H9 (cell line): ENCODE measurements at regions not wholly inside any gene's neighbourhood (a gene's known extent, or its start where the extent isn't known, plus 50 kb on each side); places are given as distances from the start of the nearest gene placed in this dataset.

ENCODE experiments used
- DNase-seq: peaks from one replicate; pipeline ENCODE4 v3.0.0-alpha.2; 2017
- H2AFZ ChIP-seq: one replicate; pipeline ENCODE4 v1.6.1; 2013; ENCODE audit warnings: mild to moderate bottlenecking, low read length, control low read depth, moderate library complexity
- H2AK5ac ChIP-seq: 2 replicates; pipeline ENCODE4 v1.6.1; 2013; ENCODE audit warnings: low read length, control low read depth, mixed read lengths; ENCODE audit not compliant: insufficient read length
- H2BK120ac ChIP-seq: one replicate; pipeline ENCODE4 v1.6.1; 2013; ENCODE audit warnings: low read depth, mild to moderate bottlenecking, low read length, control low read depth, inconsistent platforms; ENCODE audit not compliant: poor library complexity, severe bottlenecking
- H2BK12ac ChIP-seq: 2 replicates; pipeline ENCODE4 v1.6.1; 2013; ENCODE audit warnings: low read length, control low read depth, mixed read lengths, low read depth; ENCODE audit not compliant: insufficient read length
- H2BK15ac ChIP-seq: 2 replicates; pipeline ENCODE4 v1.6.1; 2013; ENCODE audit warnings: low read depth, low read length, control low read depth
- H2BK20ac ChIP-seq: one replicate; pipeline ENCODE4 v1.6.1; 2013; ENCODE audit warnings: low read depth, mild to moderate bottlenecking, low read length, control low read depth, inconsistent platforms; ENCODE audit not compliant: poor library complexity, severe bottlenecking
- H2BK5ac ChIP-seq: 2 replicates; pipeline ENCODE4 v1.6.1; 2013; ENCODE audit warnings: low read length, control low read depth, mixed read lengths; ENCODE audit not compliant: insufficient read length
- H3K14ac ChIP-seq: 2 replicates; pipeline ENCODE4 v1.6.1; 2013; ENCODE audit warnings: low read length, control low read depth; ENCODE audit not compliant: insufficient read depth
- H3K18ac ChIP-seq: 2 replicates; pipeline ENCODE4 v1.6.1; 2013; ENCODE audit warnings: low read depth, mild to moderate bottlenecking, mixed read lengths, low read length, control low read depth; ENCODE audit not compliant: insufficient read length
- H3K23ac ChIP-seq: 2 replicates; pipeline ENCODE4 v1.6.1; 2013; ENCODE audit warnings: low read length, control low read depth, mixed read lengths, low read depth; ENCODE audit not compliant: insufficient read length
- H3K23me2 ChIP-seq: 2 replicates; pipeline ENCODE4 v1.6.1; 2013; ENCODE audit warnings: low read depth, mild to moderate bottlenecking, mixed read lengths, low read length, control low read depth; ENCODE audit not compliant: insufficient read length, poor library complexity, severe bottlenecking
- H3K27ac ChIP-seq: 2 replicates; pipeline ENCODE4 v1.5.1; 2013; ENCODE audit warnings: low read length, control low read depth, mixed read lengths, low read depth; ENCODE audit not compliant: insufficient read length
- H3K27me3 ChIP-seq: 2 replicates; pipeline ENCODE4 v1.6.1; 2013; ENCODE audit warnings: low read length, control low read depth, inconsistent platforms; ENCODE audit not compliant: insufficient read depth
- H3K4ac ChIP-seq: 2 replicates; pipeline ENCODE4 v1.6.1; 2013; ENCODE audit warnings: low read depth, mild to moderate bottlenecking, control low read depth, inconsistent platforms, low read length, moderate library complexity
- H3K4me1 ChIP-seq: 2 replicates; pipeline ENCODE4 v1.6.1; 2013; ENCODE audit warnings: low read length, control low read depth, inconsistent platforms; ENCODE audit not compliant: insufficient read depth
- H3K4me2 ChIP-seq: 2 replicates; pipeline ENCODE4 v1.6.1; 2013; ENCODE audit warnings: low read length, control low read depth, mixed read lengths; ENCODE audit not compliant: insufficient read length, insufficient read depth
- H3K56ac ChIP-seq: 2 replicates; pipeline ENCODE4 v1.6.1; 2013; ENCODE audit warnings: low read depth, mild to moderate bottlenecking, mixed read lengths, low read length, control low read depth; ENCODE audit not compliant: insufficient read length
- H3K79me1 ChIP-seq: 2 replicates; pipeline ENCODE4 v1.6.1; 2013; ENCODE audit warnings: low read depth, mild to moderate bottlenecking, moderate library complexity, low read length, control low read depth, inconsistent platforms; ENCODE audit not compliant: insufficient read depth, poor library complexity, severe bottlenecking
- H3K79me2 ChIP-seq: 2 replicates; pipeline ENCODE4 v1.6.1; 2013; ENCODE audit warnings: low read length, control low read depth, inconsistent platforms; ENCODE audit not compliant: insufficient read depth
- H3K9ac ChIP-seq: 2 replicates; pipeline ENCODE4 v1.6.1; 2013; ENCODE audit warnings: low read length, control low read depth, mixed read lengths; ENCODE audit not compliant: insufficient read length; ENCODE audit errors: extremely low read depth
- H3K9me3 ChIP-seq: one replicate; pipeline ENCODE4 v1.6.1; 2013; ENCODE audit warnings: low read depth, low read length, inconsistent platforms; ENCODE audit not compliant: control insufficient read depth
- H3T11ph ChIP-seq: one replicate; pipeline ENCODE4 v1.6.1; 2013; ENCODE audit warnings: mild to moderate bottlenecking, low read length, control low read depth, inconsistent platforms
- H4K20me1 ChIP-seq: one replicate; pipeline ENCODE4 v1.6.1; 2013; ENCODE audit not compliant: control insufficient read depth, insufficient read length, insufficient read depth
- H4K5ac ChIP-seq: 2 replicates; pipeline ENCODE4 v1.6.1; 2013; ENCODE audit warnings: low read depth, mild to moderate bottlenecking, mixed read lengths, low read length, control low read depth; ENCODE audit not compliant: insufficient read length
- H4K8ac ChIP-seq: replicated peaks from 2 replicates; pipeline ENCODE4 v1.6.1; 2013; ENCODE audit warnings: low read length, control low read depth, mixed read lengths, low read depth; ENCODE audit not compliant: insufficient read length
- H4K91ac ChIP-seq: 2 replicates; pipeline ENCODE4 v1.6.1; 2013; ENCODE audit warnings: low read depth, mild to moderate bottlenecking, moderate library complexity, mixed read lengths, low read length, control low read depth; ENCODE audit not compliant: insufficient read length
- H3K27ac Mint-ChIP-seq, 3 experiments: 2 replicates in 2 of 3; 3 replicates in 1 of 3; pipeline ENCODE4 v1.8.0; 2020 to 2021; ENCODE audit warnings: mixed read lengths in 3 of 3, mild to moderate bottlenecking in 1 of 3, moderate library complexity in 1 of 3
- H3K27me3 Mint-ChIP-seq: 2 replicates; pipeline ENCODE4 v1.8.0; 2021; ENCODE audit warnings: low read depth, mild to moderate bottlenecking, moderate library complexity, mixed read lengths
- H3K36me3 Mint-ChIP-seq, 3 experiments: 2 replicates in 2 of 3; 3 replicates in 1 of 3; pipeline ENCODE4 v1.8.0; 2020 to 2021; ENCODE audit warnings: low read depth in 3 of 3, mixed read lengths in 3 of 3; ENCODE audit not compliant: insufficient read depth in 1 of 3
- H3K4me1 Mint-ChIP-seq, 2 experiments: 2 replicates each; pipeline ENCODE4 v1.8.0; 2020; ENCODE audit warnings: mixed read lengths in 2 of 2
- H3K4me3 Mint-ChIP-seq, 2 experiments: 2 replicates in 1 of 2; 3 replicates in 1 of 2; pipeline ENCODE4 v1.8.0; 2020 to 2021; ENCODE audit warnings: mild to moderate bottlenecking in 2 of 2, mixed read lengths in 2 of 2, moderate library complexity in 1 of 2
- H3K9me3 Mint-ChIP-seq, 2 experiments: 2 replicates in 1 of 2; 3 replicates in 1 of 2; pipeline ENCODE4 v1.8.0; 2020; ENCODE audit warnings: mild to moderate bottlenecking in 2 of 2, mixed read lengths in 2 of 2, moderate library complexity in 1 of 2
- WGBS: extraction: QIAGEN DNeasy Blood & Tissue Kit; methylation state at CpG from one replicate; pipeline ENCODE4 v1.1.7; 2013; ENCODE audit warnings: missing lambda C conversion rate, low lambda C conversion rate, mixed read lengths; ENCODE audit not compliant: insufficient read length; ENCODE audit errors: extremely low coverage; 5-methylcytosine and 5-hydroxymethylcytosine counted together
- TF ChIP-seq, protein P1 (sequence below): fragments of 200-600 bp; sonication (generic); conservative IDR thresholded peaks from 3 replicates; pipeline ENCODE4 v1.8.0; 2021; ENCODE audit warnings: antibody characterized with exemption, mild to moderate bottlenecking

GRCh38 chr15:38088971-38089370 is 154.5 kb downstream of the TMCO5A start:
- Mint-ChIP-seq H3K9me3 (no peaks in the 10 kb centered on the region), H3K36me3 (no peaks in the 10 kb centered on the region), H3K4me3 (no peak overlapping the region), H3K27me3 (no peaks in the 10 kb centered on the region; the same call in 1 of the 2 replicates), H3K27ac (no peak overlapping the region), H3K4me1 (peaks cover 0 to 5% of the 10 kb centered on the region in 2 experiments; a peak in 1 of 4 replicates)
- Histone ChIP-seq H3K9me3 (no peaks in the 10 kb centered on the region), H3K79me1 (no peaks in the 10 kb centered on the region), H4K91ac (no peak overlapping the region), H3K4me1 (no peaks in the 10 kb centered on the region), H3K14ac (no peak overlapping the region), H2BK20ac (no peak overlapping the region), H3K27ac (no peak overlapping the region), H3K18ac (no peak overlapping the region), H3T11ph (no peak overlapping the region), H3K23me2 (no peaks in the 10 kb centered on the region), H4K20me1 (no peaks in the 10 kb centered on the region), H2BK15ac (no peak overlapping the region), H3K23ac (no peak overlapping the region), H3K4ac (no peak overlapping the region), H3K4me2 (no peak overlapping the region), H2BK5ac (no peak overlapping the region), H2AFZ (no peak overlapping the region), H4K8ac (no peak overlapping the region), H3K27me3 (no peaks in the 10 kb centered on the region), H2AK5ac (no peak overlapping the region), H3K56ac (no peak overlapping the region), H3K9ac (no peak overlapping the region), H3K79me2 (no peaks in the 10 kb centered on the region), H2BK120ac (no peak overlapping the region), H4K5ac (no peak overlapping the region), H2BK12ac (no peak overlapping the region)
- TF ChIP-seq, protein P1, sequence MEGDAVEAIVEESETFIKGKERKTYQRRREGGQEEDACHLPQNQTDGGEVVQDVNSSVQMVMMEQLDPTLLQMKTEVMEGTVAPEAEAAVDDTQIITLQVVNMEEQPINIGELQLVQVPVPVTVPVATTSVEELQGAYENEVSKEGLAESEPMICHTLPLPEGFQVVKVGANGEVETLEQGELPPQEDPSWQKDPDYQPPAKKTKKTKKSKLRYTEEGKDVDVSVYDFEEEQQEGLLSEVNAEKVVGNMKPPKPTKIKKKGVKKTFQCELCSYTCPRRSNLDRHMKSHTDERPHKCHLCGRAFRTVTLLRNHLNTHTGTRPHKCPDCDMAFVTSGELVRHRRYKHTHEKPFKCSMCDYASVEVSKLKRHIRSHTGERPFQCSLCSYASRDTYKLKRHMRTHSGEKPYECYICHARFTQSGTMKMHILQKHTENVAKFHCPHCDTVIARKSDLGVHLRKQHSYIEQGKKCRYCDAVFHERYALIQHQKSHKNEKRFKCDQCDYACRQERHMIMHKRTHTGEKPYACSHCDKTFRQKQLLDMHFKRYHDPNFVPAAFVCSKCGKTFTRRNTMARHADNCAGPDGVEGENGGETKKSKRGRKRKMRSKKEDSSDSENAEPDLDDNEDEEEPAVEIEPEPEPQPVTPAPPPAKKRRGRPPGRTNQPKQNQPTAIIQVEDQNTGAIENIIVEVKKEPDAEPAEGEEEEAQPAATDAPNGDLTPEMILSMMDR: no peak
- no peak for DNase-seq
- WGBS: no CpG with 5 or more reads among the region's 1 CpG
